Fibroblast of lung (primary cell): ENCODE measurements at regions not wholly inside any gene's neighbourhood (a gene's known extent, or its start where the extent isn't known, plus 50 kb on each side); places are given as distances from the start of the nearest gene placed in this dataset.
"Not testable (repeated sequence)": the region's sequence is repeated elsewhere in the genome, so short reads cannot be mapped to it uniquely, and the experiment has no call there.

Experiments used
- DNase-seq, 2 donors: peaks; one replicate each; pipeline versions ENCODE4 v3.0.0 to v3.0.0-alpha.2; 2010; ENCODE audit warnings: low read depth in 2 of 2
- H2AFZ ChIP-seq: 2 replicates; pipeline ENCODE4 v1.5.1; 2012; ENCODE audit warnings: low read length, control low read depth, inconsistent platforms
- H3K27ac ChIP-seq: 2 replicates; pipeline ENCODE4 v1.5.1; 2011; ENCODE audit warnings: low read length, control low read depth; ENCODE audit not compliant: insufficient read depth
- H3K27me3 ChIP-seq: 2 replicates; pipeline ENCODE4 v1.5.1; 2011; ENCODE audit warnings: mild to moderate bottlenecking, low read length; ENCODE audit not compliant: control insufficient read depth, insufficient read depth
- H3K36me3 ChIP-seq: 2 replicates; pipeline ENCODE4 v1.5.1; 2011; ENCODE audit warnings: low read length; ENCODE audit not compliant: control insufficient read depth, insufficient read depth
- H3K4me1 ChIP-seq: 2 replicates; pipeline ENCODE4 v1.5.1; 2011; ENCODE audit warnings: low read length; ENCODE audit not compliant: control insufficient read depth, insufficient read depth; ENCODE audit errors: extremely low read depth
- H3K4me2 ChIP-seq: 2 replicates; pipeline ENCODE4 v1.5.1; 2011; ENCODE audit warnings: low read length, control low read depth; ENCODE audit not compliant: insufficient read depth; ENCODE audit errors: extremely low read depth
- H3K4me3 ChIP-seq, 4 experiments: fragments of 200-600 bp in 1 of 4; sonication (generic) in 1 of 4; replicated peaks in 1 of 4; 2 replicates each; pipeline ENCODE4 v1.5.1; 2011 to 2016; ENCODE audit warnings: low read length in 4 of 4, low read depth in 3 of 4, mild to moderate bottlenecking in 3 of 4, control low read depth in 2 of 4, inconsistent platforms in 1 of 4, mixed read lengths in 1 of 4; ENCODE audit not compliant: insufficient read depth in 1 of 4; ENCODE audit errors: control extremely low read depth in 1 of 4
- H3K79me2 ChIP-seq: 2 replicates; pipeline ENCODE4 v1.5.1; 2012; ENCODE audit warnings: mild to moderate bottlenecking, low read length, inconsistent platforms; ENCODE audit not compliant: control insufficient read depth, insufficient read depth
- H3K9ac ChIP-seq: 2 replicates; pipeline ENCODE4 v1.5.1; 2011; ENCODE audit warnings: mild to moderate bottlenecking, low read length, control low read depth; ENCODE audit not compliant: insufficient read depth
- H3K9me3 ChIP-seq: 2 replicates; pipeline ENCODE4 v1.5.1; 2012; ENCODE audit warnings: low read depth, low read length; ENCODE audit not compliant: control insufficient read depth, insufficient read depth
- H4K20me1 ChIP-seq: 2 replicates; pipeline ENCODE4 v1.5.1; 2011; ENCODE audit warnings: low read length; ENCODE audit not compliant: control insufficient read depth, insufficient read depth; ENCODE audit errors: extremely low read depth
- EZH2 ChIP-seq: IDR thresholded peaks from 2 replicates; pipeline ENCODE4 v1.5.1; 2012; ENCODE audit warnings: low read length, control low read depth, mild to moderate bottlenecking; ENCODE audit errors: missing control alignments
- TF ChIP-seq, protein P1 (sequence below), 2 donors: IDR thresholded peaks in 1 of 2; conservative IDR thresholded peaks in 1 of 2; 1 replicate in 1 of 2; 2 replicates in 1 of 2; pipeline ENCODE4 v1.5.1; 2011 to 2012; ENCODE audit warnings: low read length in 2 of 2, control low read depth in 1 of 2, inconsistent platforms in 1 of 2, low read depth in 1 of 2, mild to moderate bottlenecking in 1 of 2

DNA sequence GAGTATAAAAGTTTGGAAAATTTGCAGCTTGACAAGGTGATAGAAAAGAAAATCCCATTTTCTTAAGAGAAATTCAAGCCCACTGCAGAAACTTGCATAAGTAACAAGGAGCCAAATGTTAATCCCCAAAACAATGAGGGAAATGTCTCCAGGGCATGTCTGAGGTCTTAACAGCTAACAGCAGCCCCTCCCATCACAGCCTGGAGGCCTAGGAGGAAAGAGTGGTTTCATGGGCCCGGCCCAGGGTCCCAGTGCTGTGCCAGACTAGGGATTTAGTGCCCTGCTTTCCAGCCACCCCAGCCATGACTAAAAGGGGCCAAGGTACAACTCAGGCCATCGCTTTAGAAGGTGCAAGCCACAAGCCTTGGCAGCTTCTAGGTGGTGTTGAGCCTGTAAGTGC lies 123.7 kb upstream of the TRPC6 start:
- H3K9me3 ChIP-seq: no peaks in the 10 kb centered on the region
- no peak overlapping the region for H3K27ac ChIP-seq
- H3K4me2 ChIP-seq: no peak overlapping the region
- H3K79me2 ChIP-seq: no peaks in the 10 kb centered on the region
- no peak overlapping the region for H2AFZ ChIP-seq
- H3K9ac ChIP-seq: no peak overlapping the region
- peaks cover 2% of the 10 kb centered on the region for H3K4me1 ChIP-seq
- H3K27me3 ChIP-seq: no peaks in the 10 kb centered on the region
- no peak for DNase-seq
- no peaks in the 10 kb centered on the region for H3K36me3 ChIP-seq
- no peak for TF ChIP-seq EZH2
- TF ChIP-seq, protein P1, sequence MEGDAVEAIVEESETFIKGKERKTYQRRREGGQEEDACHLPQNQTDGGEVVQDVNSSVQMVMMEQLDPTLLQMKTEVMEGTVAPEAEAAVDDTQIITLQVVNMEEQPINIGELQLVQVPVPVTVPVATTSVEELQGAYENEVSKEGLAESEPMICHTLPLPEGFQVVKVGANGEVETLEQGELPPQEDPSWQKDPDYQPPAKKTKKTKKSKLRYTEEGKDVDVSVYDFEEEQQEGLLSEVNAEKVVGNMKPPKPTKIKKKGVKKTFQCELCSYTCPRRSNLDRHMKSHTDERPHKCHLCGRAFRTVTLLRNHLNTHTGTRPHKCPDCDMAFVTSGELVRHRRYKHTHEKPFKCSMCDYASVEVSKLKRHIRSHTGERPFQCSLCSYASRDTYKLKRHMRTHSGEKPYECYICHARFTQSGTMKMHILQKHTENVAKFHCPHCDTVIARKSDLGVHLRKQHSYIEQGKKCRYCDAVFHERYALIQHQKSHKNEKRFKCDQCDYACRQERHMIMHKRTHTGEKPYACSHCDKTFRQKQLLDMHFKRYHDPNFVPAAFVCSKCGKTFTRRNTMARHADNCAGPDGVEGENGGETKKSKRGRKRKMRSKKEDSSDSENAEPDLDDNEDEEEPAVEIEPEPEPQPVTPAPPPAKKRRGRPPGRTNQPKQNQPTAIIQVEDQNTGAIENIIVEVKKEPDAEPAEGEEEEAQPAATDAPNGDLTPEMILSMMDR (conservative IDR thresholded peaks at IDR 0.05 in 1 of 2, IDR thresholded peaks at IDR 0.05 in 1 of 2; ENCODE audit: low read depth in 1 of 2, low read length in 2 of 2): no peak
- H3K4me3 ChIP-seq: no peak overlapping the region
- no peaks in the 10 kb centered on the region for H4K20me1 ChIP-seq

DNA sequence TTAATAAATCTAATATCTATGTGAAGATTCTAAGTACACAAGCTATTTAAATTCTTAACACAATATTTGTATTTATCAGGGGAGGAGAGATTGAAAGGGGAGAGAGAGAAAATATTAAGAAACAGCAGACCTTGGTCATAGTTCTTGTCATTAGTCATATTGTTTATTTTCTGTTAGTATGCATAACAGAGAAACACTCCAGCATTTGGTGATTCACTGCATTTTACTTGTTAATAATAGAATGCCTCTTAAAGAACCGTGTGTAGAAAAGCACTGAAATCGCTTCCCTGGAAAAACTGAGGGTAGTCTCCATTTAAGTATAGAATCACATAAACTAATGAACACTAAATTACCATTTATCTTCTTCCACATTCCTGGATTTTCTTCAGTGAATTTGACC lies 122.7 kb upstream of the TRPC6 start:
- H3K4me1 ChIP-seq: peaks cover 2% of the 10 kb centered on the region
- TF ChIP-seq EZH2: no peak
- TF ChIP-seq, protein P1 (conservative IDR thresholded peaks at IDR 0.05 in 1 of 2, IDR thresholded peaks at IDR 0.05 in 1 of 2; ENCODE audit: low read depth in 1 of 2, low read length in 2 of 2): no peak
- no peaks in the 10 kb centered on the region for H3K27me3 ChIP-seq
- H3K4me2 ChIP-seq: no peak overlapping the region
- H3K9ac ChIP-seq: no peak overlapping the region
- H3K4me3 ChIP-seq: no peak overlapping the region
- H3K27ac ChIP-seq: no peak overlapping the region
- H4K20me1 ChIP-seq: no peaks in the 10 kb centered on the region
- H3K79me2 ChIP-seq: no peaks in the 10 kb centered on the region
- H3K9me3 ChIP-seq: no peaks in the 10 kb centered on the region
- no peaks in the 10 kb centered on the region for H3K36me3 ChIP-seq
- no peak overlapping the region for H2AFZ ChIP-seq
- DNase-seq: peak; percentile 51 to 80

DNA sequence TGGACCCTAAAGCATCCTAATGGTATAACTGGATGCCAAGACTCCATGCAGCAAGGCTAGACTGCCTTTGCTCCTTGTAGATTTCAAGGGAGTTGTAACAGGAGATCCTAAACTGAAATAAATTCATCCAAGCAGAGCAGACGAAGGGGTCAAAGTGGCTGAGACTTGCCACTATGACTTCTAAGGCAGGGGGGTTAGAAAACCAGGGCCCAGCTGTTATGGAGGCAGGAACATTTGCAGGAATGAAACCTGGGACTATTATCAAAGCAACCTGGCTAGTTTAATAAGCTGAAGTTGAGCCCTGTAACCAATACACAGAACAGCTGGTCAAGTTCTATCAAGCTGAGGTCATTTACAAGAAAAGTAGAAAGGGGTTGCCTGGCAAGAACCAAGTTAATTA lies 122.2 kb upstream of the TRPC6 start:
- Histone ChIP-seq H3K4me1 (peaks cover 2% of the 10 kb centered on the region), H3K4me2 (no peak overlapping the region), H3K9me3 (no peaks in the 10 kb centered on the region), H3K9ac (no peak overlapping the region), H3K36me3 (no peaks in the 10 kb centered on the region), H2AFZ (no peak overlapping the region), H3K4me3 (no peak overlapping the region), H3K27me3 (no peaks in the 10 kb centered on the region), H4K20me1 (no peaks in the 10 kb centered on the region), H3K79me2 (no peaks in the 10 kb centered on the region), H3K27ac (no peak overlapping the region)
- TF ChIP-seq, protein P1 (conservative IDR thresholded peaks at IDR 0.05 in 1 of 2, IDR thresholded peaks at IDR 0.05 in 1 of 2; ENCODE audit: low read depth in 1 of 2, low read length in 2 of 2): no peak
- TF ChIP-seq EZH2: no peak
- peak in 1 of 2 donors; percentile 50 for DNase-seq

DNA sequence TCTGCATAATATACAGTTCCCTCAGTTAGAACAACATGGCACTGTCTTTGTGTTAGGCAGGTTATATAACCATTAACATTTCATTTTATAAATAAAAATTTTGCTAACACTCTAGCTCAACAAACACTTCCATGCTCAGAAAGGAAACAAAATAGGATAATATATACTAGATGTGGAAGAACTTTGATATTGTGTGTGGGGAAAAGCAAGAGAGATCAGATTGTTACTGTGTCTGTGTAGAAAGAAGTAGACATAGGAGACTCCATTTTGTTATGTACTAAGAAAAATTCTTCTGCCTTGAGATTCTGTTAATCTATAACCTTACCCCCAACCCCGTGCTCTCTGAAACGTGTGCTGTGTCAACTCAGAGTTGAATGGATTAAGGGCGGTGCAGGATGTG lies 111.1 kb upstream of the TRPC6 start:
- not testable (repeated sequence) for H3K4me3 ChIP-seq, DNase-seq, H3K9ac ChIP-seq, H3K4me1 ChIP-seq, H2AFZ ChIP-seq, H3K27ac ChIP-seq, H3K27me3 ChIP-seq, H3K9me3 ChIP-seq, H3K36me3 ChIP-seq, H3K4me2 ChIP-seq, H3K79me2 ChIP-seq, H4K20me1 ChIP-seq
